Effector CD8-positive, alpha-beta T cell (primary cell): ENCODE measurements at regions not wholly inside any gene's neighbourhood (a gene's known extent, or its start where the extent isn't known, plus 50 kb on each side); places are given as distances from the start of the nearest gene placed in this dataset.

Experiments
- DNase-seq: peaks from one replicate; lab custom pipeline; 2025; lab: John Stamatoyannopoulos, UW

GRCh38 chr4:24419181-24420034, 164.9 kb downstream of the DHX15 start:
- peak; percentile 29 for DNase-seq

GRCh38 chr4:24417206-24417605, 167.1 kb downstream of the DHX15 start:
- no peak for DNase-seq

- DNase-seq: no peak
These were observed 168.1 kb downstream of the DHX15 start for GRCh38 chr4:24416293-24416692.

DNA sequence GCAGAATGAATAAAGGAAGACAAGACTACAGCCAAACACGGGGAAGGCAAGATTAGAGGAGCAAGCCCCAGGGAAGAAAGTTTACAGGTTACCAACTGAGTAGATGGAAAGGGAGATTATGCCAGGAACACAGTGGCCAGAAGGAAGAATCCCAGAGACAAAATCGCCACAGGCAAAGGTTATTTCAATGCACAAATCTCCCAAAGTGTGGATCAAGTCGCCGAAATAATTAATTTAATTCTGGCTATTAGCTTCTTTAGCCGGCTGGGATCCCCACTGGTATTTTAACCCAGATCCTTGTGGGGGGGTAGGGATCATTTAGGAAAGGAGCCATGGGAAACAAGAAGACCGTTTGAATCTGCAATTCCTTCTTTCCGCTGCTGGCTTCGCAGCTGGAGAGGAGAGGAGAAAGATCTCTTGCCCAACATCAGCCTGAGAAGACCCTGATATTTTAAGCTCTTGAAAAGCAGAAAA, 171.0 kb downstream of the DHX15 start:
- DNase-seq: no peak

DNA sequence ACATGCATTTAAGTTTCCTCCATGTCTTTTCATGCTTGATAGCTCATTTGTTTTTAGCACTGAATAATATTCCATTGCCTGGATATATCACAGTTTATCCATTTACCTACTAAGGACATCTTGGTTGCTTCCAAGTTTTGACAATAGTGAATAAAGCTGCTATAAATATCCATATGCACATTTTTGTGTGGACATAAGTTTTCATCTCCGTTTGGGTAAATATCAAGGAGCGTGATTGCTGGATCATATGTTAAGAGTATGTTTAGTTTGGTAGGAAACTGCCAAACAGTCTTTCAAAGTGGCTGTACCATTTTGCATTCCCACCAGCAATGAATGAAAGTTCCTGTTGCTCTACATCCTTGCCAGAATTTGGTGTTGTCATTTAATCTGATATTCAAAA, 172.5 kb downstream of the DHX15 start:
- no peak for DNase-seq

- DNase-seq: no peak
These were observed 173.1 kb downstream of the DHX15 start for GRCh38 chr4:24411299-24411698.

- DNase-seq: no peak
These were observed 175.7 kb downstream of the DHX15 start for GRCh38 chr4:24408640-24409039.

GRCh38 chr4:24405926-24406325, 178.4 kb downstream of the DHX15 start:
- DNase-seq: no peak

DNA sequence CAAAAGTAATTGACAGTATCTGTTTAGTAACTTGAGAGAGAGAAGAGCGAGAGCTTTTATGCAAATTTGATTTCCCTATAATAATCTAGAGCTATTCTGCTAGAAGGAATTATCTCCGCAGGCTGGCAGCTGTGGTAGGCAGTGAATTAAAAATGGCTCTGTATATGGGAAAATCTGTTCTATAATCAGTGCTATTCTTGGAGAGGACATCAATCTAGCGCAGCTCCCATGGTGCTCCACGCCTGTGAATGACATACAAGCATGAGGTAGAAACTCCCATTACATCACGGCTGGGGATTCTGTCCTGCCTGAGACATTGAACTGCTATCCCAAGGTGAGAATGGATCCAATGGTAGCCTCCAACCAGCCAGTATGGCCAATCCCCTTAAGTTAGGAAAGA, 179.0 kb downstream of the DHX15 start:
- DNase-seq: no peak

DNA sequence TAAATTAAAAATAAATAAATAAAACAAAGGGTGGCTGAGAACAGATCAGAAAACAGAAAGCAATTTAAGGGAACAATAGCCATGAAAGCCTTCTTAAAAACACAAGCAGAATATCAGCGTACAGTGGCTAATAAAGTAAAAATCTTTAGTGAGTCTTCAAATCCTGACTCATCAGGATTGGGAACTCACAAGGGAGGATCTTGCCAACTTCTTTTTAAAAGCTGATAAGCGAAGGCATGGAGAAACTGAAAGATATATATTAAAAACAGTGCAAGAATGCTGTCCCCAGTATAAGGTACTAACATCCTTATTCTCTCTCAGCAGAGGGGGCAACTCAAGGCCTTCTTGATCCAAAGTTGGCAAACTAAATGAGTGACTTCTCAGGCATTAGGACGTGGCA, 180.1 kb downstream of the DHX15 start:
- no peak for DNase-seq

DNA sequence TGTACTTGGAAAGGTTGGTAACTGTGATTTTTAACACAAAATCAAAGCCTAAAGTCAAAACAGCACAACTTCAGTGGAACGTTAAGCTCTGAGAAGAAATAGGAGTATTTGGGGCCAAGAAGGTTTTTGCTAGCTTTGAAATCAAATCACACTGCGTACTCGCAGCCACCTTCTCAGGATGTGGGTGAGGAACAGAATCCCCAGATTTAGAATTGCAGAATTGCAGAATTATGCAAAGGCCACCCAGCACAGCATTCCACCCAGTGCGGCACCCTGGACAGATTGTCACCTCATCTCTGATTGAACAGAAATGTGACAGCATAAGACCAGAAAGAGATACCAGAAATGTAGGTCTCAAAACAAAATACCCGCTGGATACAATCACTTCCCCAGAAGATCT, 181.1 kb downstream of the DHX15 start:
- no peak for DNase-seq

GRCh38 chr4:24400537-24400936, 183.8 kb downstream of the DHX15 start:
- DNase-seq: no peak

- DNase-seq: no peak
These were observed 187.4 kb downstream of the DHX15 start for GRCh38 chr4:24396988-24397387.

DNA sequence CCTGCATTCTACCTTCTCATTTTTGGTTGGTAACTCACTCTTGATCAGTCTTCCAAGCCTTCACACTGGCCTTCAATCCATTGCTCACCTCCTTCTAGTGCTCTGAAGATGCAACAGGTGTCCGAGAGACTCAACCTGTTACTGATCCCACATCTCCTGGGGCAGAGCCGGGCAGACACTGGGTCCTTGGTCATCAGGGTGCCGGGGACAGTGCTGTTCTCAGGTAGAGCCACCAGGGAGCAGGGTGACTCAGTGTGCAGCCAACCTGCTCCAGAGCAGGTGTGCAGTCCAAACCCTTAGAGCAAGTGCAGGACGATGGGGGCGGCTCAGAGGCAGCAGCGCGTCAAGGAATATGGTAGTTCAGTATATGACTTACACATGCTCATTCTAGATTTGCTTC, 188.4 kb downstream of the DHX15 start:
- no peak for DNase-seq

GRCh38 chr4:24394041-24394440, 190.3 kb downstream of the DHX15 start:
- no peak for DNase-seq

- DNase-seq: no peak
These were observed 191.7 kb downstream of the DHX15 start for GRCh38 chr4:24392613-24393012.

- DNase-seq: no peak
These were observed 202.0 kb downstream of the DHX15 start for GRCh38 chr4:24382381-24382780.

GRCh38 chr4:24380957-24381665, 203.2 kb downstream of the DHX15 start:
- DNase-seq: no peak

DNA sequence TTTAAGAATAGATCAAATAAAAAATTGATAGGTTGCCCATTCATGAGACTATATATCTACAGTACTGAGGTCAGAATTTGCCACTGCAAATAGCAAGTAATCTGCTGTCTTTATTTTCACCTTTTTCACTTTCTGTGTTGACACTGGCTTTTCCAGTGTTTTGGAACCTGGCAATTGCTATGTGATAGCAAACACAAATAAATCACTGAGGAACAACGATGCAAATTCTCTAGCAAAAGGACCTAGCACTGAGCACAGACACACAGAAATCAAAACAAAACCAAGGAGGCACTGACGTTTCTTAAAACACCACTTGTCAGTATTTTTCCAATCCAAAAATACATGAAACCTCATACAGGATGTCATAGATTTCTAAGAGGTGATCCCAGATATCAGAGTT, 210.7 kb downstream of the DHX15 start:
- DNase-seq: no peak

DNA sequence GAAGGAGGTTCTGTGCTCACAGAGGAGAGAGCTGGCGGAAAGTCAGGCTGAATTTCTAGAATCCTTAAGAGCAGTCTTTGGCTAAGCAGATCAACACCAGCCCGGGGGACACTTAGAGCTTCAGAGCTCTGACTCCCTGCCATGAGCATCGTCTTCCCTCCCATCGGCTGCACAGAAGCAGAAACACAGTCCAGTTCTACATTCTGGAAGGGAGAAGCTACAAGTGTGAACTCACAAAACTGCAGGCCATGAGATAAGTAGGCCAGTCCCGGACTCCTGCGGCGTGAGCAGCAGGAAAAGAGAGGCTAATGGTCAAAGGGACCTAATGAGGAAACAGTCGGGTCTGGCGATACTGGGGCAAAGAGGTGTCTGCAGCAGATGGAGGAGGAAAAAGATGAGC, 211.5 kb downstream of the DHX15 start:
- no peak for DNase-seq

DNA sequence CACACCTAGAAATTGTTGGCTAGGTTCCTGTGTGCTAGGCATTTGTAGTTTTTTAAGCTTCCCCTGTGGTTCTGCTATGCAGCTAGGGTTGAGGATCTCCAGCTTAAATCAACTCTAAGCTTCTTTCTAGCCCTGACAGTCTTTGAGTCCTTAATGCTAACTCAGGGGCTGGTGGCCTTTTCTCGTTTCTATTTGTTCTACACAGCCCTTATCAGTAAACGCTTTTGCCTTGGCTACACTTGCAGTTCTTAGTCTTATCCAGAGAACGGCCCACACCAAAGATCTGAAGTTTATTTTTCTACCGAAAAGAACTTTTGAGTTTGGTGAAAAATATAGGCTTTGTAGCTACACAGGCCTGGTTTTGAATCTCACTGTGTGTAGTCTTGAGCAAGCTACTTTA, 212.0 kb downstream of the DHX15 start:
- DNase-seq: no peak

DNA sequence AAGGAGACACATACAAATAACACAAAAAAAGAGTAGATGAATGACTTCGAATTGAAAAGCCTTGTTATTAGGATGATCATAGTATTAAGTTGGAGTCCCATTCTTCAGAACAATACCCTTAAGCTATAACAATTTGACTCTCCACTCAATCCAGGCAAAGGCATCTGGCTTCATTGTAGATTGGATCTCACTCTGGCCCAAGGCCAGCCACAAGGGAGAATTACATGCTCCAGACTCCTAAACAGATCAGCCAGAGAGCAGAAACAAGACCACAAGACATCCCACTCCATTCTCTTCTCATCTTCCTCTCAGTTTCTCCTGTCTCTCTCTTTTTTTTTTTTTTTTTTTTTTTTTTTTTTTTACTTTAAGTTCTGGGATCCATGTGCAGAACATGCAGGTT, 213.9 kb downstream of the DHX15 start:
- DNase-seq: no peak

DNA sequence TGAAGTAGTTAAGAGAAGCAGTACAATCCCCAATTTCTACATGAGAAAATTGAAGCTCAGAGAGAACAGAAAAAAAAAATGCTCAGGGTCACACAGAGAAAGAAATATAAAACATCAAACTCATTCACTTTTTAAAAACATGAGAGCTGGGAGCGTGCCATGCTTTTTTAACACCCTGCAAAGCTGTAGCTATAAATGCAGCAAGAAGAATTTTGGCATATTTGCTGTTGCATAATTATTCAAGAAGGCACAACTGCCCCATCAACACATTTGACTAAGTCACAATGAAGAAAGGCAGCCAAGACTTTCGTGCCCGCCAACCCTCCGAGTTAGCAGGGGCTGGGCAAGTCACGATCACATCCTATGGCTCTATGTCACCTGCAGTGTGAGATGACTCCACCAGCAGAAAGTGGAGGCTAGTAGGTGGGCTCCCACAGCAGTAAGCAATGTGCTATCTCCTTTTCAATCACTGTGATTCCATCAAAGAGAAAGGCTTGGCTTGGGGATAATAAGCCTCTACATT, 214.8 kb downstream of the DHX15 start:
- DNase-seq: no peak
